GM12801 (cell line): ENCODE measurements at regions not wholly inside any gene's neighbourhood (a gene's known extent, or its start where the extent isn't known, plus 50 kb on each side); places are given as distances from the start of the nearest gene placed in this dataset.

ENCODE experiments used
- CTCF ChIP-seq: IDR thresholded peaks from one replicate; pipeline ENCODE4 v1.5.1; 2011; ENCODE audit warnings: control low read depth; ENCODE audit not compliant: insufficient read length; ENCODE audit errors: extremely low read depth

- TF ChIP-seq CTCF: no peak
These were observed 341.0 kb upstream of the CCL2 start for GRCh38 chr17:33914125-33914524.

DNA sequence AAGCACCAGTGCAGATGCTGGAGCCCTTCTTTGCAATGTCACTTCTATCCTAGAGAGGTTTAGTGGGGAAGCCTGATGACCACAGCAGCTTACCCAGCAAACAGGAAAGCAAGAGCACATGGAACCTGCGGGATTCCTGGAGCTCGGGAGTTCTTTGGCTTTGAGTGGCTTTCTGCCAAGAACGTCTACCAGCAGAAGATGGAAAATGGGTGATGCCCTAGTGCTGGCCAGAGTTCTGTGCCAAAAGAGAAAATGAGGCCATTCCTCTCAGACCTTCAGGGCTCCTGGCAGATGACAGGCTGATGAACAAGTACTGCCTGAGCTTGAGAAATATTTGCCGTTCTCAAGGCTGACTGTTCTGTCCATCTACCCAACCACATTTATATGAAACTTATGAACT lies 332.1 kb upstream of the CCL2 start:
- TF ChIP-seq CTCF: no peak

- TF ChIP-seq CTCF: no peak
These were observed 331.0 kb upstream of the CCL2 start for GRCh38 chr17:33924104-33924503.

GRCh38 chr17:33925649-33926048 lies 329.4 kb upstream of the CCL2 start:
- no peak for TF ChIP-seq CTCF

- TF ChIP-seq CTCF: no peak
These were observed 327.4 kb upstream of the CCL2 start for GRCh38 chr17:33927732-33928133.

GRCh38 chr17:33929181-33929724 lies 325.8 kb upstream of the CCL2 start:
- TF ChIP-seq CTCF: no peak

GRCh38 chr17:33932996-33933395 lies 322.1 kb upstream of the CCL2 start:
- TF ChIP-seq CTCF: no peak

- TF ChIP-seq CTCF: no peak
These were observed 321.5 kb upstream of the CCL2 start for GRCh38 chr17:33933576-33933975.
